ENCODE measurements at regions not wholly inside any gene's neighbourhood (a gene's known extent, or its start where the extent isn't known, plus 50 kb on each side); places are given as distances from the start of the nearest gene placed in this dataset.

GRCh38 chr5:89929834-89930233 is 479.7 kb downstream of the CETN3 start:
- TF ChIP-seq POLR2A (IDR thresholded peaks at IDR 0.05) (no peak), CTCF (IDR thresholded peaks at IDR 0.05) (no peak)
